ENCODE measurements at regions not wholly inside any gene's neighbourhood (a gene's known extent, or its start where the extent isn't known, plus 50 kb on each side); places are given as distances from the start of the nearest gene placed in this dataset.
"Not testable (repeated sequence)": the region's sequence is repeated elsewhere in the genome, so short reads cannot be mapped to it uniquely, and the experiment has no call there.

DNA sequence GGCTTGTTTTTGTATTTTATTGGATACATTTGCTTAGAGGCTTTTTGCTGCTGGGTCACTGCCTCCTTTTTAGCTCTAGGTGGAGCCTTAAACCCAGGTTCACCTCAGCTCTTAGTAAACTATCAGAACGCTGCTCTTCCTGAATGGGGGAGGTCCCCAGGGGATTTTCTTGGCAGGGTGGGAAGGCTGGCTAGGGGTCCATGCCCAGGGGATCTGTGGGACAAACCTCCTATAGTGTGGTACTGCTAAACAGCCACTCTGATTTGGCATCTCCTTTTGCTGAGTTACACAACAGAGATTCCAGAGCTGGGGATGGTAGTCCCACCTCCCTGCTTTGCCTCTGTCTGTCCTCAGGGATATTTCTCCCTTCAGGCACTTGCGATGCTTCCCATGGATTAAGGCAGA lies 204.9 kb downstream of the ZIC5 start:
- DNase-seq, result no peak

- no peak for DNase-seq
Observed at GRCh38 chr13:99765869-99766268, 205.7 kb downstream of the ZIC5 start.

- DNase-seq, result no peak
Observed at GRCh38 chr13:99760456-99760855, 211.1 kb downstream of the ZIC5 start.

DNA sequence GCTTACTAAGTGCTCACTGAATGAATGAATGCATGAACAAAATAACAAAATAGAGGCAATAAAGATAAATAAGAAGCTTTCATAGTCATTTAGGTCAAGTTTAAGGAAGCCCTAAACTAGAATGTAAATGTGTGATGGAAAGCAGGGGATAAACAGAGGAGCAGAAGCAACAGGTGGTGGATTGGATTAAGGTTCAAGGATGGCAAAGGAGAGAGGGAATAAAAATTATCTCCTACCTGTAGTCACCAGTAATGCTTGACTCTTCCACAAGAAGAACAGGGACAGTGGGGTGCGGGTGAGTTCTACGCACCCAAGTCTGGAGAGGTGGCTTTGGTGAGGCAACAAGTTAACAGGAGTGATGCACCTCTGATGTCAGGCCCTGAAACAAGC lies 212.4 kb downstream of the ZIC5 start:
- no peak for DNase-seq

- no peak for DNase-seq
Observed at GRCh38 chr13:99758460-99759162, 213.0 kb downstream of the ZIC5 start.

DNA sequence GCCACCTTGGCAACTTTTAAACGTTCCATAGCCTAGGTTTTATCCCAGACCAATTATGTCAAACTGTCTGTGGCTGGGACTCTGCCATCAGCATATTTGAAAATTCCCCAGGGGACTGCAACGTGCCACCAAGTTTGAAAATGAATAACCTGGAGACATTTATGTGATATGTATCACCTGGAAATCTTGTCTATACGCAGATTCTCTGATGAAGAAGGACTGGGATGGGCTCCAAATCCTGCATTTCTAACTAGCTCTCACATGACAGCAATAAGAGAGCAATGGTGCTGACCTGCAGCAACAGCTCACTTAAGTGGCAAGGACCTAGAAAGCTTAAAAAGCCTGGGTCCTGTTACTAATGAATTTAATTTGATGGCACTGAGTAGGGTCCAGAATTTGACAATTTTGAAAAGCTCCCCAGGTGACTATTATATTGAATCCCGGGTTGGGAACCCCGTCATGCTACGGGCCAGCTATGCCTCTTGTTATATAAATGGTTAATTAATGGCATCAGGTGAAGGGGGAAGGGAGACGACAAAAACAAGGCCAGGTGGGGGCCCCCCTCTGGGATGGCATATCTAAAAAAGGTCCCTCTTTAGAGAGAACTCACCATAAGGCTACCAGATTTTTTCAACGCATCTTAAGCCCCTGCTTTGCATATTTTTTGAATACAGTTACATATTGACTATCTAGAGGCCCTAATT lies 213.7 kb downstream of the ZIC5 start:
- no peak for DNase-seq

- no peak for DNase-seq
Observed at GRCh38 chr13:99756281-99756680, 215.3 kb downstream of the ZIC5 start.

GRCh38 chr13:99754750-99755149 lies 216.8 kb downstream of the ZIC5 start:
- not testable (repeated sequence) for DNase-seq

- DNase-seq, result no peak
Observed at GRCh38 chr13:99752373-99752772, 219.2 kb downstream of the ZIC5 start.

GRCh38 chr13:99751517-99752199 lies 219.9 kb downstream of the ZIC5 start:
- DNase-seq, result no peak

DNA sequence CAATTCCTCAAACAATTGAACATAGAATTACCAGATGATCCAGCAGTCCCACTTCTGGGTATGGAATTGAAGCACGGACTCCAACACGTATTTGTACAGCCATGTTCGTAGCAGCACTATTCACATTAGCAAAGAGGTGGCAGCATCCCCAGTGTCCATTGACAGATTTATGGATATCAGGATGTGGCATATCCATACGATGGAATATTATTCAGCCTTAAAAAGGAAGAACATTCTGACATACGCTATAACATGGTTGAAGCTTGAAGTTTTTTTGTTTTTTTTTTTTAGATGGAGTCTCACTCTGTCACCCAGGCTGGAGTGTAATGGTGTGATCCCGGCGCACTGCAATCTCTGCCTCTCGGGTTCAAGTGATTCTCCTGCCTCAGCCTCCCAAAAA lies 220.6 kb downstream of the ZIC5 start:
- no peak for DNase-seq

DNA sequence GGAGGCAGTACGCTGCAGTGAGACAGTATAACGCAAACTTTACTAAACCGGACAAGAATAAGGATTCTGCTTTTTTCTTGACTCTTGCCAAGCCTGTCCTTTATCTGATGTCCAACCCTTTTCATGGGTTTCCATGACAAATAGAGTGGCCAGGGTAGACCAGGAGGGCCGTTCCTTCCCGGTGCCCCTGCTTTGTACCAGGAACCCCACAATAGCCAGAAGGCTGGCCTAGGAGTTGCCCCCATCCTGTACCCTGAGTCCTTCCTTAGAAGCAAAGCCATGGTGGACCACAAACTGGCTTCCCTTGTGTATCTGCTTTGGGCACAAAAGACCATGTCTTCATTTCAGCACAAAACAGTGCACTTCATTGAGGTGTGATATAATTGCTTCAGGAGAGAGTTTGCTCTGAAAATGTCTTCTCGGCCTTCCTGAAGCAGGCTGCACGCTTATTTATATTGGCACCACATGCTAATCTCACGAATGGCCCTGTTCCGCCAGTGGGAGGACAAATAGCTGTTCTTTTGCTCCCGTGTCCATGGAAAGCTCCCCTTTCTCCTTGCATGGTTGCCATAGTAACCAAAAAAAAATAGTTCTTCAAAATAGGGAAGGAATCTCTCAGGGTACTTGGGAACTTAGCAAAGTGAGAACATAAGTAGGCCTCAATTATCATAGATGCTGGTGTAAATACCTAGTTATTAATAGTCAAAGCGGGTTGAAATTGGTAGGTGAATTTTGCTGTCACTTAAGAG lies 222.1 kb downstream of the ZIC5 start:
- DNase-seq, result no peak

DNA sequence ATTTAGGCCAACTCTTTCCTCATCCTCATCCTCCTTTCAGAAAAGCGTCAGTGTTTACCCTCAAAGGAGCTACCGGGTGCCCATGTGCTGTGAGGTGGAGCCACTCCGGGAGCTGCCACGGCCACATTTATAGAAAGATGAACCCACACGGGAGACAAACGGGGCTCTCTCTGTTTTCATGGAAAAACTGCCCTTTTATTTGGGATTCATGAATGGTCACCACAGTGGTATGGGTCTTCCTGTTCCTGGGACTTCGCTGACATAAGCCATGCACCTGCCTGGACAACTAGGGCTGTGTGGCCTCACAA lies 224.2 kb downstream of the ZIC5 start:
- no peak for DNase-seq

- no peak for DNase-seq
Observed at GRCh38 chr13:99746637-99747402, 224.7 kb downstream of the ZIC5 start.

DNA sequence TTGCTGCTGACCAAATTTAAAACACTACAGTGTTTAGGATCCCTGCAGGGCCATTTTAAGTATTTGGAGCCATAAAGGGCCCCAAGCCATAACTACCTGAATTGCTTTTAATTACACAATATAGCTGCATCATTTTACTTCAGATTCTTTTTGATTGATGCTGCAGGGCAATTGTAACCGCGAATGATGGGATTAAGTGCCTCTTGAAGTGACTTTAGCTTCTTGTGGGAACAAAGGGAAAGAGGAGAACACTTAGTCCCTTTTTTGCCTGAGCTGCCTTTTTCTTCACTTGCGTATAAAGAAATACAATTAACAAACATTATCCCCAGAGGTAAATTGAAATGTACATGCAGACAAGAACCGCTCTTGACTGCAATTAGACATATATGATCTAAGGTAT lies 228.5 kb downstream of the ZIC5 start:
- no peak for DNase-seq

- no peak for DNase-seq
Observed at GRCh38 chr13:99741960-99742359, 229.6 kb downstream of the ZIC5 start.

DNA sequence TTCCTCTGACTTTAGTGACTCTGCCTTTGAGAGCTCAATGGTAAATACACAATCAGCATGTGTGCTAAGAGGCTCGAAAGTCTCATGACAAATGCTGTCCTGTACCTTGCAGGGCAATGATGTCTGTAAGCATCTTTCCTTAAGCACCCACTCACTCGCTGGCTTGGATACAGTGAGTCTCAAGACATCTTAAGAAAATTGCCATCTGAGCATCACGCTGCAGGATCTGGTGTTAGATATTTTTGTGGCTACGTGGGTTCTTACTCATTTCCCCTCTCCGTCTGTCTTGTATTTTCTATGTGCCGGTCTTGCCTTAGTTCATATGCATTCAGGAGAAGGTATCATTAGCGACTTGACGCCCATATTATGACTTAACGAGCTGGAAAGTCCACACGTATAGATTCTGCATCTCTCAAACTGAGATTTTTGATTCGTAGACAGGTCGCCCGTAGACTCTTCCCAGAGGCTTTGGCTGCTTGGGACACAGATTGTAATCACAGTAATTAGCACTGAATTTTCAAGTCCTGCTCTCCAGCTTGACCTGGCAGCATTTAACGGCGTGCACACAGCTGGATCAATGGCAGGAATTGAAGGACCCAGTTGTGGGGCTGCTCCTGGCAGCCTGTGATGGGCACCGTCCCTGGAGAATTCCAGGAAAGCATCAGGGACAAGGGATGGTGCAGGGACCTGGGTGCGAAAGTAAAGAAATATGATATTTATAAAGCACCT lies 231.2 kb downstream of the ZIC5 start:
- no peak for DNase-seq

GRCh38 chr13:99738626-99739025 lies 232.9 kb downstream of the ZIC5 start:
- DNase-seq, result no peak

GRCh38 chr13:99737481-99738245 lies 233.9 kb downstream of the ZIC5 start:
- DNase-seq, result no peak

DNA sequence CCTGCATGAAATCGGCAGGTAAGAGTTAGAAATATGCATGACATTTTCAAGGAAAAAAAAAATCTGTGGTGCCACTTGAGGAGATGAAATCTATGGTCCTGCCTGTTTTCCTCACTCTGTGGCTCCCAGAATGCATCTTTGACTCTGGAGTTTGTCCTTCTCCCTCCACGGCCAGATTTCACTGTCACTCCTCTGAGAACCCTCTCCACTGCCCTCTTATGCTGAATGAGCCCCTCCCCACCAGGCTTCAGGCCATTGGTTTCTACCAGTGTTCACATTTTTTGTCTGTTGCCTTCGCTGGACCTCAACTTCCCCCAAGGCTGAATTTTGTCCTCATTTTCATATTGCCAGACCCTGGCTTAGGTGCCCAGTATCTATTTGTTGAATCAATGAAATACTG lies 235.0 kb downstream of the ZIC5 start:
- no peak for DNase-seq

DNA sequence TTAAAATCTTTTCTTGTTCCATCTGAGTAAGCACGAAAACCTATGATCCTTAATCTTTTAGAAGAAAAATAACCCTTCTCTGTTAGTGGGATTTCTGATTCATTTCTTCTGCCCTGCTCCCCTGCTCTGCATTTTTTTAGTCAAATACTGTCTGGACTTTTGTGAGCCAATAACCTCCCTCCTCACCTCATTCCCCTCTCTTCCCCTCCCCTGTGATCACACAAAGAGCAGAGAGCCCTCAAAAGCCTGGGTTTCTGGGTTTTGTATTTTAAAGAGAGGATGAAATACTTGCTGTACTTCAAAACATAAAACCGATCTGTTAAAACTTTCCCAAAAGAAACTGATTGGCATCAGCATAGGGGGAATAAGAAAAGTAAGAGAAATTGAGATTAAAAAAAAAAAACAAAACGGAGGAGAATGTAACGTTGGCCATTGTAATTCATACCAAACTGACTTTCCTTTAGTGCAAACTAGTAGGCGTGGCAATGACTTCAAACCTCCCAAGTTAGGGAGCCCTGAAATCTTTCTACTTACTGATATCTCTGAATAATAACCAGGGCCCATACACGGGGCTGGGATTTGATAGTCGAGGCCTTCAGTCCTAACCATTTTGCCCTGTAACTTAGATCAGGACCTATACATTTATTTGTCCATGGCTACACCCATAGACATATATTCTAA lies 232.9 kb downstream of the TM9SF2 start:
- DNase-seq, result no peak
